ENCODE measurements at regions not wholly inside any gene's neighbourhood (a gene's known extent, or its start where the extent isn't known, plus 50 kb on each side); places are given as distances from the start of the nearest gene placed in this dataset.

GRCh38 chr10:30114401-30114800 lies 55.0 kb upstream of the JCAD start:
- ChIA-PET CTCF (no interaction called here), POLR2A (no interaction called here)
- Histone ChIP-seq H3K9me3 (ENCODE audit: control insufficient read depth, insufficient read depth, low read depth, low read length) (no peaks in the 10 kb centered on the region), H3K4me3 (ENCODE audit: low read depth, low read length) (no peak overlapping the region), H3K4me1 (ENCODE audit: control insufficient read depth, insufficient read depth, low read length) (no peaks in the 10 kb centered on the region), H3K36me3 (ENCODE audit: control insufficient read depth in 2 of 2, insufficient read depth in 1 of 2, low read length in 2 of 2) (no peaks in the 10 kb centered on the region), H3K27ac (ENCODE audit: extremely low read depth, low read depth, low read length) (no peak overlapping the region)
- TF ChIP-seq ZNF121 (tag by site-specific recombination; IDR thresholded peaks at IDR 0.05) (no peak), ZNF366 (tag by site-specific recombination; conservative IDR thresholded peaks at IDR 0.05) (no peak), ZSCAN5A (tag by site-specific recombination; IDR thresholded peaks at IDR 0.05) (no peak), ZNF792 (tag by site-specific recombination; IDR thresholded peaks at IDR 0.05) (no peak), ZNF837 (tag by site-specific recombination; IDR thresholded peaks at IDR 0.05) (no peak), ZBTB17 (tag by site-specific recombination; IDR thresholded peaks at IDR 0.05) (no peak), ZNF707 (tag by site-specific recombination; IDR thresholded peaks at IDR 0.05) (no peak), ZNF596 (tag by site-specific recombination; IDR thresholded peaks at IDR 0.05) (no peak), ZNF776 (tag by site-specific recombination; IDR thresholded peaks at IDR 0.05; ENCODE audit: borderline replicate concordance) (no peak), TSHZ1 (tag by site-specific recombination; IDR thresholded peaks at IDR 0.05; ENCODE audit: borderline replicate concordance) (no peak)
- TF ChIP-seq, protein P1, sequence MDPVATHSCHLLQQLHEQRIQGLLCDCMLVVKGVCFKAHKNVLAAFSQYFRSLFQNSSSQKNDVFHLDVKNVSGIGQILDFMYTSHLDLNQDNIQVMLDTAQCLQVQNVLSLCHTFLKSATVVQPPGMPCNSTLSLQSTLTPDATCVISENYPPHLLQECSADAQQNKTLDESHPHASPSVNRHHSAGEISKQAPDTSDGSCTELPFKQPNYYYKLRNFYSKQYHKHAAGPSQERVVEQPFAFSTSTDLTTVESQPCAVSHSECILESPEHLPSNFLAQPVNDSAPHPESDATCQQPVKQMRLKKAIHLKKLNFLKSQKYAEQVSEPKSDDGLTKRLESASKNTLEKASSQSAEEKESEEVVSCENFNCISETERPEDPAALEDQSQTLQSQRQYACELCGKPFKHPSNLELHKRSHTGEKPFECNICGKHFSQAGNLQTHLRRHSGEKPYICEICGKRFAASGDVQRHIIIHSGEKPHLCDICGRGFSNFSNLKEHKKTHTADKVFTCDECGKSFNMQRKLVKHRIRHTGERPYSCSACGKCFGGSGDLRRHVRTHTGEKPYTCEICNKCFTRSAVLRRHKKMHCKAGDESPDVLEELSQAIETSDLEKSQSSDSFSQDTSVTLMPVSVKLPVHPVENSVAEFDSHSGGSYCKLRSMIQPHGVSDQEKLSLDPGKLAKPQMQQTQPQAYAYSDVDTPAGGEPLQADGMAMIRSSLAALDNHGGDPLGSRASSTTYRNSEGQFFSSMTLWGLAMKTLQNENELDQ (tag by site-specific recombination; IDR thresholded peaks at IDR 0.05; ENCODE audit: low read depth) = no peak
- TF ChIP-seq, protein P2, sequence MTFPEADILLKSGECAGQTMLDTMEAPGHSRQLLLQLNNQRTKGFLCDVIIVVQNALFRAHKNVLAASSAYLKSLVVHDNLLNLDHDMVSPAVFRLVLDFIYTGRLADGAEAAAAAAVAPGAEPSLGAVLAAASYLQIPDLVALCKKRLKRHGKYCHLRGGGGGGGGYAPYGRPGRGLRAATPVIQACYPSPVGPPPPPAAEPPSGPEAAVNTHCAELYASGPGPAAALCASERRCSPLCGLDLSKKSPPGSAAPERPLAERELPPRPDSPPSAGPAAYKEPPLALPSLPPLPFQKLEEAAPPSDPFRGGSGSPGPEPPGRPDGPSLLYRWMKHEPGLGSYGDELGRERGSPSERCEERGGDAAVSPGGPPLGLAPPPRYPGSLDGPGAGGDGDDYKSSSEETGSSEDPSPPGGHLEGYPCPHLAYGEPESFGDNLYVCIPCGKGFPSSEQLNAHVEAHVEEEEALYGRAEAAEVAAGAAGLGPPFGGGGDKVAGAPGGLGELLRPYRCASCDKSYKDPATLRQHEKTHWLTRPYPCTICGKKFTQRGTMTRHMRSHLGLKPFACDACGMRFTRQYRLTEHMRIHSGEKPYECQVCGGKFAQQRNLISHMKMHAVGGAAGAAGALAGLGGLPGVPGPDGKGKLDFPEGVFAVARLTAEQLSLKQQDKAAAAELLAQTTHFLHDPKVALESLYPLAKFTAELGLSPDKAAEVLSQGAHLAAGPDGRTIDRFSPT (tag by site-specific recombination; IDR thresholded peaks at IDR 0.05) = no peak
- TF ChIP-seq, protein P3, sequence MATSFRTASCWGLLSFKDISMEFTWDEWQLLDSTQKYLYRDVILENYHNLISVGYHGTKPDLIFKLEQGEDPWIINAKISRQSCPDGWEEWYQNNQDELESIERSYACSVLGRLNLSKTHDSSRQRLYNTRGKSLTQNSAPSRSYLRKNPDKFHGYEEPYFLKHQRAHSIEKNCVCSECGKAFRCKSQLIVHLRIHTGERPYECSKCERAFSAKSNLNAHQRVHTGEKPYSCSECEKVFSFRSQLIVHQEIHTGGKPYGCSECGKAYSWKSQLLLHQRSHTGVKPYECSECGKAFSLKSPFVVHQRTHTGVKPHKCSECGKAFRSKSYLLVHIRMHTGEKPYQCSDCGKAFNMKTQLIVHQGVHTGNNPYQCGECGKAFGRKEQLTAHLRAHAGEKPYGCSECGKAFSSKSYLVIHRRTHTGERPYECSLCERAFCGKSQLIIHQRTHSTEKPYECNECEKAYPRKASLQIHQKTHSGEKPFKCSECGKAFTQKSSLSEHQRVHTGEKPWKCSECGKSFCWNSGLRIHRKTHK (tag by site-specific recombination; IDR thresholded peaks at IDR 0.05) = no peak
- TF ChIP-seq, protein P4, sequence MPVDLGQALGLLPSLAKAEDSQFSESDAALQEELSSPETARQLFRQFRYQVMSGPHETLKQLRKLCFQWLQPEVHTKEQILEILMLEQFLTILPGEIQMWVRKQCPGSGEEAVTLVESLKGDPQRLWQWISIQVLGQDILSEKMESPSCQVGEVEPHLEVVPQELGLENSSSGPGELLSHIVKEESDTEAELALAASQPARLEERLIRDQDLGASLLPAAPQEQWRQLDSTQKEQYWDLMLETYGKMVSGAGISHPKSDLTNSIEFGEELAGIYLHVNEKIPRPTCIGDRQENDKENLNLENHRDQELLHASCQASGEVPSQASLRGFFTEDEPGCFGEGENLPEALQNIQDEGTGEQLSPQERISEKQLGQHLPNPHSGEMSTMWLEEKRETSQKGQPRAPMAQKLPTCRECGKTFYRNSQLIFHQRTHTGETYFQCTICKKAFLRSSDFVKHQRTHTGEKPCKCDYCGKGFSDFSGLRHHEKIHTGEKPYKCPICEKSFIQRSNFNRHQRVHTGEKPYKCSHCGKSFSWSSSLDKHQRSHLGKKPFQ (tag by site-specific recombination; IDR thresholded peaks at IDR 0.05) = no peak

Measured in HEK293 (cell line).